AG10803 (cell line): ENCODE measurements at regions not wholly inside any gene's neighbourhood (a gene's known extent, or its start where the extent isn't known, plus 50 kb on each side); places are given as distances from the start of the nearest gene placed in this dataset.

Source experiments
- DNase-seq: peaks from one replicate; pipeline ENCODE4 v3.0.0; 2010; ENCODE audit warnings: low read depth
- H3K4me3 ChIP-seq: 2 replicates; pipeline ENCODE4 v1.5.1; 2011; ENCODE audit warnings: mild to moderate bottlenecking, low read length, control low read depth
- CTCF ChIP-seq: conservative IDR thresholded peaks from 2 replicates; pipeline ENCODE4 v1.5.1; 2011; ENCODE audit warnings: mild to moderate bottlenecking, low read length, control low read depth, inconsistent platforms

GRCh38 chr10:84895541-84895940 is 567.2 kb downstream of the CCSER2 start:
- TF ChIP-seq CTCF: no peak
- H3K4me3 ChIP-seq: no peak overlapping the region
- DNase-seq: no peak

- TF ChIP-seq CTCF: no peak
- H3K4me3 ChIP-seq: no peak overlapping the region
- no peak for DNase-seq
Measured at GRCh38 chr10:84896909-84897308, 568.5 kb downstream of the CCSER2 start.

- H3K4me3 ChIP-seq: no peak overlapping the region
- TF ChIP-seq CTCF: no peak
- DNase-seq: no peak
Measured at GRCh38 chr10:84899268-84899667, 570.9 kb downstream of the CCSER2 start.

GRCh38 chr10:84900141-84900540 is 571.8 kb downstream of the CCSER2 start:
- TF ChIP-seq CTCF: no peak
- no peak for DNase-seq
- no peak overlapping the region for H3K4me3 ChIP-seq

- no peak overlapping the region for H3K4me3 ChIP-seq
- no peak for TF ChIP-seq CTCF
- DNase-seq: no peak
Measured at GRCh38 chr10:84901885-84902284, 573.5 kb downstream of the CCSER2 start.

GRCh38 chr10:84902553-84902952 is 574.2 kb downstream of the CCSER2 start:
- DNase-seq: no peak
- H3K4me3 ChIP-seq: no peak overlapping the region

GRCh38 chr10:84903320-84903719 is 574.9 kb downstream of the CCSER2 start:
- no peak for TF ChIP-seq CTCF
- no peak for DNase-seq
- H3K4me3 ChIP-seq: no peak overlapping the region

More at GRCh38 chr10:84902553-84902952, 574.2 kb downstream of the CCSER2 start:
- TF ChIP-seq CTCF: no peak
